ENCODE measurements at regions not wholly inside any gene's neighbourhood (a gene's known extent, or its start where the extent isn't known, plus 50 kb on each side); places are given as distances from the start of the nearest gene placed in this dataset.

- TF ChIP-seq, protein P1, sequence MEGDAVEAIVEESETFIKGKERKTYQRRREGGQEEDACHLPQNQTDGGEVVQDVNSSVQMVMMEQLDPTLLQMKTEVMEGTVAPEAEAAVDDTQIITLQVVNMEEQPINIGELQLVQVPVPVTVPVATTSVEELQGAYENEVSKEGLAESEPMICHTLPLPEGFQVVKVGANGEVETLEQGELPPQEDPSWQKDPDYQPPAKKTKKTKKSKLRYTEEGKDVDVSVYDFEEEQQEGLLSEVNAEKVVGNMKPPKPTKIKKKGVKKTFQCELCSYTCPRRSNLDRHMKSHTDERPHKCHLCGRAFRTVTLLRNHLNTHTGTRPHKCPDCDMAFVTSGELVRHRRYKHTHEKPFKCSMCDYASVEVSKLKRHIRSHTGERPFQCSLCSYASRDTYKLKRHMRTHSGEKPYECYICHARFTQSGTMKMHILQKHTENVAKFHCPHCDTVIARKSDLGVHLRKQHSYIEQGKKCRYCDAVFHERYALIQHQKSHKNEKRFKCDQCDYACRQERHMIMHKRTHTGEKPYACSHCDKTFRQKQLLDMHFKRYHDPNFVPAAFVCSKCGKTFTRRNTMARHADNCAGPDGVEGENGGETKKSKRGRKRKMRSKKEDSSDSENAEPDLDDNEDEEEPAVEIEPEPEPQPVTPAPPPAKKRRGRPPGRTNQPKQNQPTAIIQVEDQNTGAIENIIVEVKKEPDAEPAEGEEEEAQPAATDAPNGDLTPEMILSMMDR (IDR thresholded peaks at IDR 0.05), result no peak
- no peak for TF ChIP-seq POLR2A (IDR thresholded peaks at IDR 0.05)
These were observed 63.8 kb upstream of the SEM1 start for GRCh38 chr7:96773483-96773882.
